T-helper 1 cell treated with Interleukin-12 subunit alpha and Interleukin-12 subunit beta and Interleukin-4 antibody, amounts not matched to agents 30 ng/mL and 1 ng/mL, for 36 hours (primary cell): ENCODE measurements at regions not wholly inside any gene's neighbourhood (a gene's known extent, or its start where the extent isn't known, plus 50 kb on each side); places are given as distances from the start of the nearest gene placed in this dataset.

Source experiments
- intact Hi-C: fragments of 100-400 bp; cut with micrococcal nuclease; formaldehyde crosslinking; loops from one replicate; pipeline ENCODE4 v1.15.1; 2024

GRCh38 chr1:194952171-194952570 is 1656.1 kb downstream of the KCNT2 start:
- intact Hi-C loops = no loop called here

- intact Hi-C loops = no loop called here
Observed at GRCh38 chr1:194950584-194950983, 1657.7 kb downstream of the KCNT2 start.

- intact Hi-C loops = no loop called here
Observed at GRCh38 chr1:194940336-194941030, 1667.8 kb downstream of the KCNT2 start.

- intact Hi-C loops = no loop called here
Observed at GRCh38 chr1:194935864-194936263, 1672.4 kb downstream of the KCNT2 start.

- intact Hi-C loops = no loop called here
Observed at GRCh38 chr1:194931166-194931565, 1677.1 kb downstream of the KCNT2 start.

GRCh38 chr1:194930132-194930531 is 1678.1 kb downstream of the KCNT2 start:
- intact Hi-C loops = no loop called here

- intact Hi-C loops = no loop called here
Observed at GRCh38 chr1:194929357-194929756, 1678.9 kb downstream of the KCNT2 start.

- intact Hi-C loops = no loop called here
Observed at GRCh38 chr1:194919146-194919545, 1689.1 kb downstream of the KCNT2 start.

- intact Hi-C loops = no loop called here
Observed at GRCh38 chr1:194917769-194918168, 1690.5 kb downstream of the KCNT2 start.

- intact Hi-C loops = no loop called here
Observed at GRCh38 chr1:194908643-194909042, 1699.6 kb downstream of the KCNT2 start.

- intact Hi-C loops = no loop called here
Observed at GRCh38 chr1:194903524-194903923, 1704.7 kb downstream of the KCNT2 start.

- intact Hi-C loops = no loop called here
Observed at GRCh38 chr1:194889310-194889709, 1702.9 kb upstream of the B3GALT2 start.

- intact Hi-C loops = no loop called here
Observed at GRCh38 chr1:194870860-194871259, 1684.4 kb upstream of the B3GALT2 start.

GRCh38 chr1:194866153-194866552 is 1679.7 kb upstream of the B3GALT2 start:
- intact Hi-C loops = no loop called here

- intact Hi-C loops = no loop called here
Observed at GRCh38 chr1:194865383-194865782, 1679.0 kb upstream of the B3GALT2 start.

GRCh38 chr1:194862129-194862528 is 1675.7 kb upstream of the B3GALT2 start:
- intact Hi-C loops = no loop called here

GRCh38 chr1:194860248-194861201 is 1674.1 kb upstream of the B3GALT2 start:
- intact Hi-C loops = no loop called here

- intact Hi-C loops = loop anchor here (10.0 kb wide), 1 partner anchor 1195 kb away; no protein-coding TSS in a partner anchor
Observed at GRCh38 chr1:194859481-194860154, 1673.2 kb upstream of the B3GALT2 start.

GRCh38 chr1:194858811-194859480 is 1672.5 kb upstream of the B3GALT2 start:
- intact Hi-C loops = loop anchor here (10.0 kb wide), 1 partner anchor 1196 kb away; no protein-coding TSS in a partner anchor

- intact Hi-C loops = loop anchor here (10.0 kb wide), 1 partner anchor 1197 kb away; no protein-coding TSS in a partner anchor
Observed at GRCh38 chr1:194857413-194857812, 1671.0 kb upstream of the B3GALT2 start.

- intact Hi-C loops = no loop called here
Observed at GRCh38 chr1:194848846-194849245, 1662.4 kb upstream of the B3GALT2 start.
